NCI-H1930 (cell line): ENCODE measurements at regions not wholly inside any gene's neighbourhood (a gene's known extent, or its start where the extent isn't known, plus 50 kb on each side); places are given as distances from the start of the nearest gene placed in this dataset.

Experiments
- DNase-seq, 2 experiments: peaks; one replicate each; lab custom pipeline; 2025; lab: John Stamatoyannopoulos, UW

DNA sequence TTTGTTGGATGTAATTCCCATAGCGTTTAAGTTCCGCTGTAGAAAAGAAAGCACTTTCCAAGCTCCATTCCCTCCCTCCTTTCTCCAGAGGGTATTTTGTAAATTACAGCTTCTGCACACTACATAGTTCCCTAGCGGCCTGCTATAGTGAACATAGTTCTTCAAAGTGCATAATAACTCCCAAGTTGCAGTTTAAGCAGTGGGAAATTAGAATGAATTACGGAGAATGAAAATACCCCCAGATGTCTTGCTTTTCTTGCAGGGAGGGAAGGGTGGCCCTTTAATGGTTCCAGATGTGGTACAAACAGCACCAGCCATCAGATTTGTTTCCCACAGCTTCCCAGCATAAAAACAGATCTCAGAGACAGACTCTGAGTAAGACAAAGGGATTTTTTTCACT, 893.9 kb downstream of the SUCLG1 start:
- DNase-seq: no peak

DNA sequence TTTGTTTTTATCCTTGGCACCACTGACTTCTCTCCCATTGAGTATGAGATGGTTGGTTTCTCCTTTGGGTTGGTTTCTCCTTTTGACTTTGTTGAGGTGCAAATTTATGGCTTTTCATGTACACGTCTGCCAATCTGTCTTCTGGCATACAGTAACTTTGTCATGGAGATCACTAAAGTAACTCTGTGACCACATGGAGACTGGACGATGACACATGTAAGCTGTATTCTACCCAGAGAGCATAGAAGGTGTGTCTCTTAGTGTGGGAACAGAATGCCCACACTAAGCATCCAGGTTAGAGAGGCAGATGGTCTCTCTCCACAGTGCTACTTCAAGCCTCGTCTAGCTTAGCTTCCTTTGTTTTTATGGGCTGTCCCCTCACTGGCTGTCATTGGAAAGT, 897.5 kb downstream of the SUCLG1 start:
- no peak for DNase-seq

DNA sequence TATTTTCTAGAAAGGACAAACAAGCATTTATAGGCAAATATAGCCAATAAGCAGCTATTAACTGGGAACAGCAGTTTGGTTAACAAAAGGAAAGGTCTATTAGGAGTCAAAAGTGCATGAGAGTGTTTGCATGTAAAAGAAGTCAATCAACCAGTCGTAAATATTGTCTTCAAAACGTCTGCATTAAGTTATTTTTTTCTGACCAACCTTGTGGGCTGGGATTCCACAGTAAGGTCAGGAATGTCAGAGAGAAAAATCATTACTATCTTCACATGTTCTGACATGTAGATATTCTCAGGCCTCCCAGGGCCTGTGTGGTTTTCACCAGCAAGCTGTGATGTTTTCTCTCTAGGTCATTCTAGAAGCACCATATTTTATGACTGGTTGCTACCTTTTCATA, 922.5 kb downstream of the SUCLG1 start:
- no peak for DNase-seq

DNA sequence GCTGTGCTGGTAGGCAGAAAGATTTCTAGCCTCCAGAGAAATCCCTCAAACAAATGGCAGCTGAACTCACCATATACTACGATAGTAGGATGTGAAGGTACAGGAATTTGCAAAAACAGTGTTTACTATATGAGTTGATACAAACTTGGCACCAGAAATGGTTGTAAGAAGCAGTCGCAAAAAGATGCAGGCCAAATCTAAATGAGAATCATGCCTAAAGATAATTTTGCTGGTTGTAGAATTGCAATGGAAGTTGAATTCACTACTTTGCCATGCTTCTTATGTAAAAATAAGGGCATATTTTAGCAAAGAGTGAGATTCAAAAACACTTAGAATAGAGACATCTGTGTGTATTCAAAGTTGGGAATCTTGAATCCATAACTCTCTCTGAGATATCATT, 924.7 kb downstream of the SUCLG1 start:
- DNase-seq: no peak

DNA sequence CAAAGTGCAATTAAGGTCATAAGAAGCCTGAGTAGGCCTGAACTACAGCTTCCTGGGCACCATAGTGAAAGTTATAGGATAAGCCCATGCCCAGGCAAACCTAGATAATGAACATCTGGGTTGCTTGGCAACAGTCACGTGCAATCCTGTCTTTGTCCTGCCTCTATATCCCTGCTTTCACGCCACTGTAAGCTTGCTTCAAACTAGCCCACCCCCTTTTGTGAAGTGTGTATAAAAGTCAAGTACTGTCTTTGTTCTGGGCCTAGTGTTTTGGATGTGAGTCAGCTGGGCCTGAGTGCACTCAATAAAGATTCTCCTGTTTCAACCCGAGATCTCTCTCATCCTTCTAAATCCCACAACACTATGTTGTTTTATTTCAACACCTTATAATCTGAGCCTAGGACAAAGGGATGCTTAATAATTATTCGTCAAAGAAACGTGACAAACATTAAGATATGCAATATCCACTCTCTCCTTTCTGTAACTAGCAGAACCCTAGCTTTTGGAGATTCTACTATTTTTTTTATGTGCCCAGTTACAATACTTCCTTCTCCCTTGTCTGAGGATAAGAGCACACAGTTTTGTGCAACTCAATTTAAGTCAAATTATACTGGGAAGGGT, 927.8 kb downstream of the SUCLG1 start:
- no peak for DNase-seq

DNA sequence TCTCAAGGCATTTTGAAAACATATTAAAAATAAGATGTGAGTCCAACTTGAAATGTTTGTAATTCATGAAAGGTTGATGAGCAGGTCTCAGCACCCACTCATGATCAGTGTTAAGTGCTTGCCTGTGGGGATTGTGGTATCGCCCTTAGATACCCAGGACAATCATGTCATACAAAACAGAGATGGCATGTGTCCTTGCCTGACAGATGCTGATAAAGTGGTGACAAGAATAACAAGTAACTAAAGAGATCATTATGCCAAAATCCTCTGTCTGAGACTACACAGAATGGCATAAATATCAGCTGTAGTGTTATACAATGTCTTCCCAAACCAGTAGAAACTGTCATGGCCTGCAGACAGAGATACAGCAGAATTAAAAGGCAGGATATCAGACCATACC, 930.3 kb downstream of the SUCLG1 start:
- DNase-seq: no peak

DNA sequence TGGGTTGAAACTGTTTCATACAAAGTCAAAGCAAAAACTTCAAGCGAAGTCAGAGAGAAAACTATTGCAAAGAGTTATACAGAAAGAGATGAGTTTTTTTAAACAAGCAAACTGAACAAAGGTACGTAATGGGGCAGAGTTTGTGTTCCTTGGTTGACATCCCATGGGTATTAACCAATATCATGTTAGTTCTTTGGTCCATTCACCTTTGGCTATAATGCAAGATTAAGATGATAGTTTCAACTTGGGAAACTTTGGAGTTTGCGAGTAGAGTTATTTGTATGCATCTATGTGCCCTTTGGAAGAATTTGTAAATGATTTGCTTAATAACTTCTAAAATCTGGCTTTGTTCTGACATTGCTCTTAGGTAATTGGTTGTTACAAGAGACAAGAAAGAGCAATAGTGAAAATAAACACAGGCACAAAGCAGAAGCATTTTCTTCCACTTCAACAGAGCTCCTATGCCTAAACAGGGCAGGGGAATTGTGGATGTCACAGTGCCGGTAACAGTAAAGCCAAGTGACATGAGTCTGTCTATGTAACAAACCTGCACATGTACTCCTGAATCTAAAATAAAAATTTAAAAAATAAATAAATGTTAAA, 936.1 kb downstream of the SUCLG1 start:
- DNase-seq: no peak

DNA sequence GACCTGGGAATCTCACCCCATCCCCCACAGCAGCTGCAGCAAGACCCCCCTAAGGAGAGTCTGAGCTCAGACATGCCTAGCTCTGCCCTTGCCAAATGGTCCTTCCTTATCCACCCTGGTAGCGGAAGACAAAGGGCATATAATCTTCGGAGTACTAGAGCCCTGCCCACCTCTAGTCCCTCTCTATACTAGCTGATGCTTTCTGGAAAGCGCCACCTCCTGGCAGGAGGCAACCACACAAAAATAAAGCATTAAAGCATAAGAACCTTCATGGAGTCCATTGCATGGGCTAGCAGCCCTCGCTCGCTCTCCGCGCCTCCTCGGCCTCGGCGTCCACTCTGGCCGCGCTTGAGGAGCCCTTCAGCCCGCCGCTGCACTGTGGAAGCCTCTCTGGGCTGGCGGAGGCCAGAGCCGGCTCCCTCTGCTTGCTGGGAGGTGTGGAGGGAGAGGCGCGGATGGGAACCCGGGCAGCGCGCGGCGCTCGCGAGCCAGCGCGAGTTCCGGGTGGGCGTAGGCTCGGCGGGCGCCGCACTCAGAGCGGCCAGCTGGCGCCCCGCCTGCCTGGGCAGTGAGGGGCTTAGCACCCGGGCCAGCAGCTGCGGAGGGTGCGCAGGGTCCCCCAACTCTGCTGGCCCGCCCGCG, 941.2 kb downstream of the SUCLG1 start:
- DNase-seq: peak in 1 of 2 experiments; percentile 8

DNA sequence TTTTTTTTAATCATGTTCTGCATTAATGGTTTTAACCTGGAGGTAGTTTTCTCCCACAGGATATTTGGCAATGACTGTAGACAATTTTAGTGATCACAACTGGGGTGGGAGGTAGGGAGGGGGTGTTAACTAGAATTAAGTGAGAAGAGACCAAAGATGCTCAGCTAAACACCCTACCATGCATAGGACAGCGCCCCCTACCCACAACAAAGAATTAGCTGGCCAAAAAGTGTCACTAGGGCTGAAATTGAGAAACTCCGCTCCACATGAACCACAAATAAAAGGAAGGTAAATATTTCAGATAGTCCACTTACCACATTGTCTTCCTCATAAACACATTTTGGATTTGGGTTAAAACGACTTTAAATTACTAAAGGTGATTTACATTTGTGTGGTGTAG, 942.6 kb downstream of the SUCLG1 start:
- no peak for DNase-seq

DNA sequence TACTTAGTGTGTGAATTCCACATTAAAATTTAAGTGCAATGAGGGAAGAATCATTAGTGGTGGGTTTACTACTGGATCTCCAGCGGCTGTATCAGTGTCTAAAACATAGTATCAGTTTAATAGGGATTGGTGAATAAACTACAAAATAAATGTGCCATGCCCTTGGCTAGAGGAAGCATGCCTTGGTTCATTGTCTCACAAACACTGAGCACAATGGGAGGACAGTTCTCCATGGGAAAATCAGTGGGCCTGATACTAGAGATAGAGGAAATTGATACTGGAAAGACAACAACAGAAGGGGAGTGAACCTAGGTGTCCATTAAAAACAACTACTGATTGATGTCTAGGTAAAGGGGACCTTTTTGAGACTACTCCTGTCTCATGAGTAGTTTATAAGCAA, 971.6 kb downstream of the SUCLG1 start:
- DNase-seq: no peak

DNA sequence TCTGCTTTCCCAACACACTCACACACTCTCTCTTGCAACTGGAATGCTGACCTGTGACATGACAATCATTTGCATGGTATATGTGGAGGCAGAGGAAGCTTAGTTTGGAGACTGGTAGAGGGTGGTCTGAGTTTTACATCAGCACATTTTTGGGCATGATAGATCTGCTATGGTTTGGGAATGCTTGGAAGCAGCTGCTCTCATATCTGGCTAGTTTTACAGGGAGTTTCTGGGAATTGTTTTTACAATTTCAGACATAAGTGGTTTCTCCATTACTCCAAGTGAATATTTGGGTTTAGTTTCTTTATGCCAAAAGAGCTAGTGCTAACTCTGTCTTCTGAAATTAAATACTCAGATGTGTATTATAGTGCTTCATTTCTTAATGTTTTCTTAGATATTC, 977.6 kb downstream of the SUCLG1 start:
- DNase-seq: no peak

DNA sequence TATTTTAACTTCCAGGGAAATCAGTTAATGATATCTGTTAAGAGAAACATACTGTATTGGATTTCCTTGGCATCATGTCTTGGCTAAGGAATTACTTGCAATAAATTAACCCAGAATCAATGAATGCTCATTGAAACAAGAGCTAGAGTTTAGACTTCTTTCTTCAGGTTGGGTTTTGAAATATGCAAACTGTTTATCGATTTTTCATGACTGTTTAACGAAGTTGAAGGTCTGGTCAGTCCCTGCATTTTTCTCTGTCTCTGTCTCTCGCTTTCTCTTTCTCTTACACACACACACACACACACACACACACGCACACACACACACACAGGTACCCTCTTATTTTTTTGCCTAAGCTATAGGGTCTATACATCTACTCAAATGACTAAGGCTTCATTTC, 981.0 kb downstream of the SUCLG1 start:
- no peak for DNase-seq

DNA sequence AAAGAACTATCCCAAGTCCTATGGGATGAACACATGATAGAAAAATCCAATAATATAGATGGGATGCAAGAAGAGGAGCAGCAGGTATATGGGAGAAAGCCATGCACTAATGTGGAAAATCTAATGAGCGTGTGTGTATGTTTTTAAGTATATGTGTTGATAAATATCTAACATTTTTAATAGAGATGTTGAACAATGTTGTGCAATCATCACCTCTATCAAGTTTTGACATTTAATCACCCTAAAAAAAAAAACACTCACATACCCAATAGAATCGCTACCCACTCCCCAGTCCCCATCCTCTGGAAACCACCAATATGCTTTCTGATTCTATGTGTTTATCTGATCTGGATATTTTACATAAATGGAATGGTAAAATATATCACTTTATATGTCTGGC, 983.7 kb downstream of the SUCLG1 start:
- DNase-seq: no peak

DNA sequence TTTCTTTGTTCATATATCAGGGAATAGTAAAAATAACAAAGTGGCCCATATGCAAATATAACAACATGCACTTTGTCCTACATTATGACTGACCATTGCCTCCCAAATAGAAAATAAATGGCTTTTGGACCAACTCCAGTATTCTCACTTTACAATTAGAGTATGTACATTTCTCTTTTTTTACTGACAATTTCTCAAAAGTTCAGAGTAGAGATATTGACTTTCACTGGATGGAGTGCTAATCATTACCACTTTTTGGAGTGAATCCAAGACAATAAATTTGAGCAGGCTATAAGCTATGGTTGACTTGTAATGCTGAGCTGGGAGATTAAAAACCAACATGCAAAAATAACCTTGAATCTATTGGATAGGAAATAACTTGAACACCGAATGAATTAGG, 987.4 kb downstream of the SUCLG1 start:
- no peak for DNase-seq

DNA sequence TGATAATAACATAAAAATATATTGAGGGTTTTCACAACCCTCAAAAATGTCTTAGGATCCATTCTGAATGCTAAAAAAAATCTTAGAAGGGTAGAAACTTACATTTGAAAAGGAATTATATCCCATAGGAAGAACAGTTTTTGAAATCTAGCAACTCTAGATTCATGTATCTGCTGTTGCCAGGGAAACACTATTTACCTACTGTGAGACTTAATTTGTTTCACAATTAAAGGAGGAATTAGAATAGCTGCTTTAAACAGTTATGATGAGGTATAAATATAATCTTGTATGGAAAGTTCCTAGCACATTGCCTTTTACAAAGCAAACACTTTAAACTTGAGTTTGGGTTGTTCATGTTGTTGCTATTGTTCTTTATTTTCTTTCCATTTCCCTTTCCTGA, 988.2 kb downstream of the SUCLG1 start:
- no peak for DNase-seq

DNA sequence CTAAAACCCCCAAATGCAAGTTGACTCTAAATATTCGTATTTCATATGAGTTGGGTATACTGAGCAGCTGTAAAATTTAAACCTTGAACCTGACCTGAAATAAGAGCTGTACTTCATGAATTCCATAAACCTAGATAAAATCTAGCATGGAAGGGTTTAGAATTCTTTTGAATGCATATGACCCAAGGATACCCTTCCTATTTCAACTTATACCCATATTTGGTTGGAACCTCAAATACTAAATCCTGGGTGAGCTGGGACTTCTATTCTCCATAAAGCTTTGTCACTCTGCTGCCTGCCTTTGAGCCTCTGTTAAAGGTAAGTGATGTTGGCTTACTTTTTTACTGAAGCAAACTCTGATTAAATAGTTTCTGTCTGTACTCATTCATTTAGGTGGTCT, 994.6 kb downstream of the SUCLG1 start:
- no peak for DNase-seq

DNA sequence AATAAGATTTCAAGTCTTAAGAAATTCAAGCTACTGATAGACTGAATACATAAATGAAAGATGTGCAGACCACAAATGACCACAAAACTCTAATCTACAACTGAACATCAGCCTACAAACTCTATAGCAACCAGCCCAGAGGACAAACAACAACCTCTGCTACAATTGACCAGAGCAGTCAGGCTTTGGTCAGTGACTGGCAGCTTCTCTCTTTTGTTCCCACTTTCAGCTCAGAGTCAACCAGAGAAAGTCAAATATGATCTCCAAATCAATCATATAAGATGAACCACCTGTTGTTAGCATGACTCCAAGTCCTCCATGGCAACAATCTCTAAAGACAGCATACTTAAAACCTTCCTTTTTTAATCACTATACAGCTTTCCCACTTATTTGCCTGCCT, 996.2 kb downstream of the SUCLG1 start:
- no peak for DNase-seq

DNA sequence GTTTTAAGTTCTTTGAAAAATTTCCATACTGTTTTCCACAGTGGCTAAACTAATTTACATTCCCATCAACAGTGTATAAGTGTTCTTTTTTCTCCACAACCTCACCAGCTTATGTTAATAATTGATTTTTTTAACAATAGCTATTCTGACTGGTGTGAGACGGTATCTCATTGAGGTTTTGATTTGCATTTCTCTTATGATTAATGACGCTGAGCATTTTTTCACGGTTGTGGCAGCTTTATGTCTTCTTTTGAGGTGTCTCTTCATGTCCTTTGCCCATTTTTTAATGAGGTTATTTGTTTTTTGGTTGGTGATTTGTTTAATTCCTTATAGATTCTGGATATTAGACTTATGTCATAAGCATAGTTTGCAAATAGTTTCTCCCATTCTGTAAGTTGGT, 997.9 kb downstream of the SUCLG1 start:
- DNase-seq: no peak

DNA sequence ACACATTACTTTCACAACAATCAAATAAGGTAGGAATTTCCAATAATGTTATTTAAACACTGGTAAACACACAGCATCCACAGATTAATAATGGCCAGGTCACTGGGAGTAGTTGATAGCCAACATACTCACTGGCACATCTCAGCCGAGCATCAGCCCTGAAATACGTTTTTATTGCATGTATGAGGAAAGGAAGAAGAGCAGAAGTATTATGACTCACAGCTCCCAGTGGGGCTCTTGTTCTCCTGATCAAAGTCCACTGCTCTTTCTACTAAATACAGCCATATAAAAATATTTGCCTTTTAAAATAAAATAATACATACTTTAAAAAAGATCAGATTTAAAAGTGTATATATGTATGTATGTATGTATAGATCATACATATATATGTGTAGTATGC, 999.6 kb downstream of the SUCLG1 start:
- no peak for DNase-seq

DNA sequence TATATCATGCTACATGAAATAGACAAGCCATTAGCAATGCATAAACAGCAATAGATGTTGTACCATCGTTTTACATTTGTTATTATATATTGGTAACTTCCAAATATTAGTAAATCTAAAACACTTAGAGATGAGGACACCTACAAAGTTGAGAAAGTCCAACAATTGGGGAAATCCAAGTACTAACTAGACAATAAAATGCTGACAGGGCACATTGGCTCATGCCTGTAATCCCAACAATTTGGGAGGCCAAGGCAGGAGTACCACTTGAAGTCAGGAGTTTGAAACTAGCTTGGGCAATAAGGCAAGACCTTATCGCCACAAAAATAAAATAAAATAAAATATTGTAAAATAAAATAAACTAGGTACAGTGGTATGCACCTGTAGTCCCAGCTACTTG, 1023.1 kb downstream of the SUCLG1 start:
- no peak for DNase-seq

DNA sequence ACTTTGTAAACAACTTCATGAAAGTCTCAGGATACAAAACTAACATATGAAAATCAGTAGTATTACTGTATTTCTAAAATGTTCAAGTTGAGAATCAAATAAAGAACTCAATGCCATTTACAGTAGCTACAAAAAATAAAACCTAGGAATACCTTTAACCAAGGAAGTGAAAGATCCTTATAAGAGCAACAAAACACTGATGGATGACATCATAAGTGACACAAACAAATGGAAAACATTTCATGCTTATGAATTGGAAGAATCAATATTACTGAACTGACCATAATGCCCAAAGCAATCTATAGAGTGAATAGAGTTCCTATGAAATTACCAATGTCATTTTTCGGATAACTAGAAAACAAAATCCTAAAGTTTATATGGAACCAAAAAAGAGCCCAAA, 1038.1 kb downstream of the SUCLG1 start:
- DNase-seq: no peak

DNA sequence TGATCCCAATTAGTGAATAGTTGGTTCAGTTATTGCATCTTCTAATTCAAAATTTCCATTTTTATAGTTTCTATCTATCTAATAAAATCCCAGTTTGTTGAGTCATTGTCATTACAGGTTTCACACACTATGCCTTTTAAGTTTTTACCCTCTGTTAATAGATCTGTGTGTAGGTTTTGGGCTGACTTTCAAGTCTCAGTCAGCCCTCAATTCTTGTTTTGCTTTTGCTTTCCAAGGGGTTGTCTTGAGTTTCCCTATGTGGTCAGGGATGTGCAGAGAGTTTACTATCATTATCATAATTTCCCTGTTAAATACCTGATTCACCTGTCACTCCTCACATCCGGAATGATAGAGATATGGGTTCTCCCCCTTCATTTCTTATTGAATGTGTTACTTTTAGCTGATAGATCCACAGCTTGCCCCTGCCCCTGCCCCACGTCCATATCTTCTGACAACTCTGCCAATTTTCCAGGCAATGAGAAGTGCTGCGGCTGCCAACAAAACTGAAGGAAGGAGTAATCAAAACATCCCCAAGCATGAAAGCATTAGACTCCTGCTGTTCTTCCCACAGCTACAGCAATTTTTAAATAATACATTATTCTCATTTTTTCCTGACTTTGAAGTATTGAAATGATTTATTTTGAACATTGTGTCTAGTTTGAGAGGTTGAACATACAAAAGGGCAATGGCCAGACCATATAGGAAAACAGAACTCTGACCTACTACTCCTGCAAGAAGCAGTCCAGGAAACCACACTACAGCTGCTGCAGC, 1064.8 kb downstream of the SUCLG1 start:
- no peak for DNase-seq

DNA sequence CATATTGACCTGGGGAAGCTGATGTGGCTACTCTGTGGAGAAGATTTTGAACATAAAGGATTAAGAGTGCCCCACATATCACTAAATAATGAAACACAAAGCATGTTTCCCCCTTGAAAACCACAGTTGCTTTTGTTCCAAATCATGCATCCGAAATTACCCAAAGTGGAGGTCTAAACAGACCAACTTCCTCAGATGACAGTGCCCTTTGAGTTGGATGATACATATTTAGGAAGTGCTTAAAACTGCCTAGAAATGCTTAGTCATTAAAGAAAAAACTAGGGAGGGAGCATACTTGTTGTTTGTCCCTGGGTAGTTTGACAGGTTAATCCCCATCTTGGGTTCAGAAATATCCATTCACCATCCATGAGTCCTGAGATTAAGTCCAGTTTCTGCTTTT, 1070.3 kb downstream of the SUCLG1 start:
- DNase-seq: no peak
